Right lung (tissue), 2 donors: ENCODE measurements at regions not wholly inside any gene's neighbourhood (a gene's known extent, or its start where the extent isn't known, plus 50 kb on each side); places are given as distances from the start of the nearest gene placed in this dataset.

Experiments used
- DNase-seq, 2 donors: peaks; one replicate each; pipeline ENCODE4 v3.0.0-alpha.2; 2013

GRCh38 chr5:68562308-68562707 is 346.8 kb downstream of the PIK3R1 start:
- DNase-seq = peak; percentile 71 to 79

- no peak for DNase-seq
Measured at GRCh38 chr5:68565427-68565826, 349.9 kb downstream of the PIK3R1 start.

GRCh38 chr5:68576805-68577204 is 361.2 kb downstream of the PIK3R1 start:
- DNase-seq = no peak

DNA sequence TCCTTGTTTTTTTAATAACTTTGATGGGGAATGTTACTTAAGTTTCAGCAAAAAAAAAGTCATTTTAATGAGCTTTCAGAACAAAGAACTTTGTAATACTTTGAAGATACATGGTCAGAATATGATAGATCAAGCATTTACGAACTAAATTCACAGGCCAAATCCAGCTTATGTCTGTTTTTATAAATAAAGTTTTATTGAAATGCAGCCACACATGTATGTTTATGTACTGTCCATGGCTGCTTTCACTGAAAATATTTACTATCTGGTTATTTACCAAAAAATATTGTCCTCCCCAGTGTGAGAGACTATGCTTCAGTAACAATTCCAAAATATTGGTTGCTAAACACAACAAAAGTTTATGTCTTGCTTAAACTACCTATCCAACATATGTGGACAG is 366.7 kb downstream of the PIK3R1 start:
- DNase-seq = no peak

GRCh38 chr5:68587171-68587570 is 371.6 kb downstream of the PIK3R1 start:
- no peak for DNase-seq

DNA sequence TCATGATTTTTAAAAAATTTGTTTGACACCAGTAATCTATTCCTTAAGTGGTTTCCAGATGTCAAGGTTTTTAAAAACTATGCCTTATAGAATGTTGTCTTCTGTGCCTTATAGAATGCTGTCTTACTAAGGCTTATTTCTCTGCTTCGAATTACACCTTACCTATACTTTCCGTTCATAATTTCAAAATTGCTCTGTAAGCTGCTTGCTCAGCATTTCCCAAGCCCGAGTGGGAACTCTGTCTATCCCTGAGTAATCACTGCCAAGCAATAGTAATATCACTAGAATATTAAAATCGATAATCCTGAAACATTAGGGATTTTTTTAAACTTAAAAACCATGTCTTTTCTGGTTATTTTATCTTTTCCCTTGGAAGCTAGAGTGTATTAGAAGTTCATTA is 376.3 kb downstream of the PIK3R1 start:
- DNase-seq = no peak

DNA sequence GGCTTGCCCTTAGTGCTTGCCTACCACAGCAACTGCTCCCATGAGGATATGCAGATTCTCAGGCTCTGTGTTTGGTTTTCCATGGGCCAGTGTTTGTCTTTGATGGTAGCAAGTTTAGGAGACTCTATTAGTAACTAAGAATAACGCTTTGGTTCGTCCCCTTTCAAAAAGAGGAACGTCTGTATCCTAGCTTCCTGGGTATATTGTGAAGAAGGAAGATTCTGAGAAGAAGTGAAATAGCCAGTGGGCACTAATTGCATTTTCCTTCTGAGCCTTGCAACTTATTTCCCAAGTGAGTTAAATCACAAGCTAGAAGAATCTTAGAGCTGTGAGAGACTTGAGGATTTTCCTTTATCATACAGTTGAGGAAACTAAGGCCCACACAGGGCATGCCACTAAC is 376.8 kb downstream of the PIK3R1 start:
- DNase-seq = no peak

DNA sequence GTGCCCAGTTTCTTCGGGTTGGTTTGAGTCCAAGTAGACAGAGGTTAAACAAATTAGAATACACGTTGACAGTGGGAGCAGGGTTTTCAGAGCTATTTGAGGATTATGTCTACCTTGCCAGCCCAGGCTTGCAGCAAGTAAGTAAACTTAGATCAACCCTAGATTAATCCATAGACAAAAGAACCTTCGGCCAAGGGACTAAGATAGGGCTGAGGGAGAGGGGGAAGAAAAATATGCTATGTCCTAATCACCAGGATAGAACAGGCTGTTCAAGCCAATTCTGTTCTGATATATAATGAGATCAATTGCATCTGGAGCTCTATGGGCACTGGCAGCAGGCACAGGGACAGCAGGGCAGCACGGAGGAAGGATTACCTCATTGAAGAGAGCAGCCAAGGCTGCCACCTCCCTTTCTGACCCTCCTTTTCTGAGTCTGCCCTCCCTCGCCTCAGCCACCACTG is 377.7 kb downstream of the PIK3R1 start:
- DNase-seq = no peak

GRCh38 chr5:68612972-68613371 is 397.4 kb downstream of the PIK3R1 start:
- DNase-seq = no peak

GRCh38 chr5:68618501-68618900 is 402.9 kb downstream of the PIK3R1 start:
- DNase-seq = no peak

- no peak for DNase-seq
Measured at GRCh38 chr5:68627001-68627400, 411.4 kb downstream of the PIK3R1 start.

DNA sequence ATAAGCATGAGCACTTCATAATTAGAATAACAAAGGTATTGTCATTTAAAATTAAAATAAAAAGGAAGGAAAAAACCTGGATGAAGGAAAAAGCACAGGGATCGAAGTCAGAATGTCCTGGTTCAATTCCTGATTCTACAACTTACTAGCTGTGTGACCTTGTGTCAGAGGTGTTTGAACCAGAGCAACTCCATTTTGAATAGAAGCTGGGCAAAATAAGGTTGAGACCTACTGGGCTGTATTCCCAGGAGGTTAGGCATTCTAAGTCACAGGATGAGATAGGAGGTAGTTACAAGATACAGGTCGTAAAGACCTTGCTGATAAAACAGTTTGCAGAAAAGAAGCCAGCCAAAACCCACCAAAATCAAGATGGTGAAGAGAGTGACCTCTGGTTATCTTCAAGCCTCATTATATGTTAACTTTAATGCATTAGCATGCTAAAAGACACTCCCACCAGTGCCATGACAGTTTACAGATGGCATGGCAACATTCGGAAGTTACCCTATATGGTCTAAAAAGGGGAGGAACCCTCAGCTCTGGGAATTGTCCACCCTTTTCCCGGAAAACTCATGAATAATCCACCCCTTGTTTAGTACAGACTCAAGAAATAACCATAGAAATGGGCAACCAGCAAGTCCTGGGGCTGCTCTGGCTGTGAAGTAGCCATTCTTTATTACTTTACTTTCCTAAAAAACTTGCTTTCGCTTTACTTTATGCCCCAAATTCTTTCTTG is 412.7 kb downstream of the PIK3R1 start:
- no peak for DNase-seq

GRCh38 chr5:68630354-68630753 is 414.8 kb downstream of the PIK3R1 start:
- no peak for DNase-seq

DNA sequence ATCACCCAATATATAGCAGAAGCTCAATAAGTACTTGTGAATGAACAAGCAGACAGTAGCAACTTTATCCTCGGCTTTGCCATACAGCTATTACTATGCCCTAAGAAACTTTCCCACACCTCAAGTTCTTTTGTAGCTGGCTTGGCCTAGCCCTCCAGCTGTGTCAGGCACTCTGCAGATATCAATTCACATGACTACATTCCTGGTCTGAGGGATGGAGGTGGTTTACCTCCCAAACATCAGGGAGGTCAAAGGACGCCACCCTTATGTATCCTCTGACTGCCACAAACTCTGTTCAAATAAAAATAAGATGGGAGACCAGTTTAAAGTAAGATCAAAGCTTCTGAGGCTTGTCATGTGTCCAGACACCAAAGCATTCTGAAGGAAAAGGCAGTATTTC is 416.3 kb downstream of the PIK3R1 start:
- no peak for DNase-seq

DNA sequence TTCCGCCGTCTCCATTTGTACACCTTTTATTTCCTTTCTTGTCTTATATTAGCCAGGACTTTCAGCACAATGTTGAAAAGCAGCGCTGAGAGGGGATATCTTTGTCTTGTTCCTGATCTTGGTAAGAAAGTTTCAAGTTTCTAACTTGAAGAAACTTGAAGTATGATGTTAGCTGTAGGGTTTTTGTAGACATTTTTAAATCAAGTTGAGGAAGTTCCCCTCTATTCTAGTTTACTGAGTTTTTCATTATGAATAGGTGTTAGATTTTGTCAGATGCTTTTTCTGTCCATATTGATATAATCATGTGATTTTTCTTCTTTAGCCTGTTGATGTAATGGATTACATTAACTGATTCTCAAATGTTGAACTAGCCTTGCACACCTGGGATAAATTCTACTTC is 425.7 kb downstream of the PIK3R1 start:
- DNase-seq = no peak

- DNase-seq = no peak
Measured at GRCh38 chr5:68643064-68643463, 427.5 kb downstream of the PIK3R1 start.

DNA sequence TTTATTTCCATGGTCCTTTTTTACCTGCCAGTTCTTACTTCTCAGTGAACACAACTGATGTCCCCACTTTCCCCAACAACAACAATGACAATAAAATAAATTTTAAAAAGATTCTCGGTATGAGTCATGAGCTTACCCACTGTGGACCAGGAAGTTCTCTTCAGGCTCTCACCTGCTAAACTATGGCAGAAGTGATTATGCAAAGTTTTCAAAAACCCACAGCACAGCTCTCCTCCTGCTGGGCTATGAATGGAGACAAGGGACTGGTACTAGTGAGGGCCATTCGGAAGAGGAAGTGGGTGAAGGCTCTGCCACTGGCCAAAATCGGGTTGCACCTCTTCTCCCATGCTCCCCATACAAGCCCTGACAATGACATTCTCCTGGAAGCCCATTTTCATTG is 429.4 kb downstream of the PIK3R1 start:
- no peak for DNase-seq

DNA sequence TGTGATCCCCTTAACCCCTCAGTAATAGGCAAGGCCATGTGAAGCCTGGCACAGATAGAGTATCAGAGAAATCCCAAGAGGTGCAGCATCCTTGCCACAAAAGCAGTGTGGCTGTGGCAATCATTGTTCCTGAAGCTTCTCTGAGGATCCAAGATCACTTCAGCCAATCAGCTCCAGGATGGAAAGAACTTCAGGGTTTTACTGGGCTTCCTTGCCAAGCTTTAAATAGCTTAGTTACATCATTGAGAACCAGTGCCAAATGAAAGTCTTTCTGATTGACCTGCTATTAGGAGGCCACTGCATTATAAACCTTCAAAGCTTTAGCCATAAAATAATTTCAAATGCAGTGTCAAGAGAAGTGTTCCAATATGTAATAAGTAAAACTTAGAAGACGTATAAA is 430.6 kb downstream of the PIK3R1 start:
- DNase-seq = peak in 1 of 2 donors; percentile 42

- no peak for DNase-seq
Measured at GRCh38 chr5:68647743-68648142, 432.2 kb downstream of the PIK3R1 start.

GRCh38 chr5:68648944-68649857 is 433.6 kb downstream of the PIK3R1 start:
- no peak for DNase-seq

GRCh38 chr5:68652534-68652965 is 437.0 kb downstream of the PIK3R1 start:
- peak in 1 of 2 donors; percentile 43 for DNase-seq

GRCh38 chr5:68653471-68653870 is 437.9 kb downstream of the PIK3R1 start:
- DNase-seq = no peak
